ENCODE measurements at regions not wholly inside any gene's neighbourhood (a gene's known extent, or its start where the extent isn't known, plus 50 kb on each side); places are given as distances from the start of the nearest gene placed in this dataset.

DNA sequence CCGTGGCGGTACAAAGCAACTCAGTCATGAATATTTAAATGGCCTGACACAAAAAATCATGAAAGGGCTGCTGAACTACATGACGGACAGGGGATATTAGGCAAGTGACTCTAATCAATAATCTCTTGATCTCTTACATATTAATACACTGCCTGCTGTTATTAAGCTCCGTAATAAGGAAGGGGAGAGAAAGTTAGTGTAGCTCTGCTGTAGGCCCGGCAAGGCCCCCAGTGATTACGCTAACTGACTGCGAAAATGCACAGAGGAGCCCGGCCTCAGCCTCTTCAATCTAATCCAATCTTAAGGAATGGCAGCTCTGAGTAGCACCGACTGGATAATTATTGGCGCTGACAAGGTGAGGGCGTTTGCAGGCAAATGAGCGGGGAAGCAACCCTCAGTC, 583.5 kb upstream of the MKI67 start:
- TF ChIP-seq, protein P1, sequence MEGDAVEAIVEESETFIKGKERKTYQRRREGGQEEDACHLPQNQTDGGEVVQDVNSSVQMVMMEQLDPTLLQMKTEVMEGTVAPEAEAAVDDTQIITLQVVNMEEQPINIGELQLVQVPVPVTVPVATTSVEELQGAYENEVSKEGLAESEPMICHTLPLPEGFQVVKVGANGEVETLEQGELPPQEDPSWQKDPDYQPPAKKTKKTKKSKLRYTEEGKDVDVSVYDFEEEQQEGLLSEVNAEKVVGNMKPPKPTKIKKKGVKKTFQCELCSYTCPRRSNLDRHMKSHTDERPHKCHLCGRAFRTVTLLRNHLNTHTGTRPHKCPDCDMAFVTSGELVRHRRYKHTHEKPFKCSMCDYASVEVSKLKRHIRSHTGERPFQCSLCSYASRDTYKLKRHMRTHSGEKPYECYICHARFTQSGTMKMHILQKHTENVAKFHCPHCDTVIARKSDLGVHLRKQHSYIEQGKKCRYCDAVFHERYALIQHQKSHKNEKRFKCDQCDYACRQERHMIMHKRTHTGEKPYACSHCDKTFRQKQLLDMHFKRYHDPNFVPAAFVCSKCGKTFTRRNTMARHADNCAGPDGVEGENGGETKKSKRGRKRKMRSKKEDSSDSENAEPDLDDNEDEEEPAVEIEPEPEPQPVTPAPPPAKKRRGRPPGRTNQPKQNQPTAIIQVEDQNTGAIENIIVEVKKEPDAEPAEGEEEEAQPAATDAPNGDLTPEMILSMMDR (IDR thresholded peaks at IDR 0.05; ENCODE audit: partially characterized antibody, unreplicated experiment), result no peak
- H3K27me3 Mint-ChIP-seq (ENCODE audit: unreplicated experiment), result peaks cover 2% of the 10 kb centered on the region
- no peak overlapping the region for H3K4me3 Mint-ChIP-seq (ENCODE audit: unreplicated experiment)
- H3K4me1 Mint-ChIP-seq (ENCODE audit: low read depth, unreplicated experiment), result peaks cover 2% of the 10 kb centered on the region
- no peak for DNase-seq
- peaks cover 7% of the 10 kb centered on the region for H3K36me3 Mint-ChIP-seq (ENCODE audit: unreplicated experiment)
- H3K27ac Mint-ChIP-seq (ENCODE audit: unreplicated experiment), result no peak overlapping the region
- peaks cover 2% of the 10 kb centered on the region for H3K9me3 Mint-ChIP-seq (ENCODE audit: unreplicated experiment)

DNA sequence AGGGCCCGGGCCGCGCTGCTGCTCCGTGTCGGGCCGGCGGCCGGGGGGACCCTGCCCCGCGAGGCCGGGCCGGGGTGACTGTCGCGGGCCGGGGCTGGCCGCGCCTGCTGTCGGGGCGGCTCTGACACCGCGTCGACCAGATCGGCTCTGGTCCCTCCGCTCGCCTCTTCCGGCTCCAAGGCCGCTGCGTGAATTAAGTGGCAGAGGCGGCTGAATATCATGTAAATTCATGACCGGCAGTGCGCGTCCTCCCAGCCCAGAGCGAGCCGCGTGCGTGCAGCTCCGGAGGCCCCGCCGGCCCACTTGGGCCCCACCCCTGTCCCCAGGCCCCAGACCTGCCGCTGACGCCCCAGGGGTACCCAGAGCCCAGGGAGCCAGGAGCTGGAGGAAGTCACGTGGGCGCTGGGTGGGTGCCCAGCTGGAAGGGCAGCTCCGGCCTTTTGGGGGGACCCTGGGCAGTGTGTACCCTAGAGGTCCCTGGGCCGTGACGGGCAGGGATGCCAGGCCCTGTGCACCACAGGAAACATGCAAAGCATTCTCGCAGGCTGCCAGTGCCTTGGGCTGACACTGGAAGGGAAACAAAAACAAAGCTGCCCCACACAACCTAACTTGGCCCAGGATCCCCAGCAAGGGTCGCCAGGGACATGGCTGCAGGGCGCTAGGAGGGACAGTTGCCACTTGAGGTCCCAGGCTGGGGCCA, 584.0 kb upstream of the MKI67 start:
- H3K4me3 Mint-ChIP-seq (ENCODE audit: unreplicated experiment), result no peak overlapping the region
- peaks cover 2% of the 10 kb centered on the region for H3K4me1 Mint-ChIP-seq (ENCODE audit: low read depth, unreplicated experiment)
- H3K9me3 Mint-ChIP-seq (ENCODE audit: unreplicated experiment), result peaks cover 2% of the 10 kb centered on the region
- H3K27ac Mint-ChIP-seq (ENCODE audit: unreplicated experiment), result no peak overlapping the region
- TF ChIP-seq, protein P1 (IDR thresholded peaks at IDR 0.05; ENCODE audit: partially characterized antibody, unreplicated experiment), result no peak
- H3K36me3 Mint-ChIP-seq (ENCODE audit: unreplicated experiment), result peaks cover 2% of the 10 kb centered on the region
- DNase-seq, result no peak
- peaks cover 2% of the 10 kb centered on the region for H3K27me3 Mint-ChIP-seq (ENCODE audit: unreplicated experiment)

DNA sequence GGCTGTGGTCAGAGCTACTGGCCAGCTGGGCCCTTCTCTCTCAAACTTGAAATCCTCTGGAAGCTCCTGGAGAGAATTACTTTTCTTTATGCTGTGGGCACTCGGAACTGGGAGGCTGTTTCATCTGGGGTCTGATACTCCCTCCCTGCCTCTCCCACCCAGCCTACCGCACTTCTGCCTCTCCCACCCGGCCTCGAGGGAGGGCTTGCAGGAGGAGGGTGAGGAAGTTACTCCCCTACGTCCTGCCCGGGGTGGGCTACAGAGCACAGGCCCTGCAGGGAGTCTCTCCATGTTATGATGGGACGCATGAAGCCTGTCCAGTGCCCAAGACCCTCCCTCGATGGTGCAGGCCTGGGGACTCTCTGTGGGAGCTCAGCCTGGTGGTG, 584.6 kb upstream of the MKI67 start:
- no peak overlapping the region for H3K27ac Mint-ChIP-seq (ENCODE audit: unreplicated experiment)
- peaks cover 2% of the 10 kb centered on the region for H3K4me1 Mint-ChIP-seq (ENCODE audit: low read depth, unreplicated experiment)
- TF ChIP-seq, protein P1 (IDR thresholded peaks at IDR 0.05; ENCODE audit: partially characterized antibody, unreplicated experiment), result no peak
- no peak overlapping the region for H3K4me3 Mint-ChIP-seq (ENCODE audit: unreplicated experiment)
- H3K27me3 Mint-ChIP-seq (ENCODE audit: unreplicated experiment), result peaks cover 2% of the 10 kb centered on the region
- H3K36me3 Mint-ChIP-seq (ENCODE audit: unreplicated experiment), result no peaks in the 10 kb centered on the region
- H3K9me3 Mint-ChIP-seq (ENCODE audit: unreplicated experiment), result peaks cover 2% of the 10 kb centered on the region
- DNase-seq, result no peak

DNA sequence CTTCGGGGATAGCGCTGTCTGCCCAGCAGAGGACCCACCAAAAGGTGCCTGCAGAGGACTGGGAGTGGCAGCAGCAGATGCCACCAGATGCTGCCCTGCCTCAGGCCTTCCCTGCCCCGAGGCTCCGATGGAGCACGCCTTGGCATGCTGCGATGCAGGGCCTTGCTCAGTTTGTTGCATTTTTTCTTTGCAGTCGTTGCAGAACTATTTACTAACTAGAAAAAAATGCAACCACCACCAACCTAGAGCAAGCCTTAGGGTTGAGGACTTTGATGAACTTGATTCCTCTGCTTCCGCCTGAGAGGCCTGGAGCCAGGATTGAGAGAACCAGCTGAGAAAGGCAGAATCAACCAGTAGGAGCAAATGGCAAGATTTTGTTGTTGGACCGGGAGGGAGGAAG, 585.6 kb upstream of the MKI67 start:
- no peak overlapping the region for H3K27ac Mint-ChIP-seq (ENCODE audit: unreplicated experiment)
- H3K4me3 Mint-ChIP-seq (ENCODE audit: unreplicated experiment), result no peak overlapping the region
- peaks cover 2% of the 10 kb centered on the region for H3K27me3 Mint-ChIP-seq (ENCODE audit: unreplicated experiment)
- peaks cover 2% of the 10 kb centered on the region for H3K9me3 Mint-ChIP-seq (ENCODE audit: unreplicated experiment)
- DNase-seq, result no peak
- H3K4me1 Mint-ChIP-seq (ENCODE audit: low read depth, unreplicated experiment), result peaks cover under 1% of the 10 kb centered on the region
- TF ChIP-seq, protein P1 (IDR thresholded peaks at IDR 0.05; ENCODE audit: partially characterized antibody, unreplicated experiment), result no peak
- no peaks in the 10 kb centered on the region for H3K36me3 Mint-ChIP-seq (ENCODE audit: unreplicated experiment)

DNA sequence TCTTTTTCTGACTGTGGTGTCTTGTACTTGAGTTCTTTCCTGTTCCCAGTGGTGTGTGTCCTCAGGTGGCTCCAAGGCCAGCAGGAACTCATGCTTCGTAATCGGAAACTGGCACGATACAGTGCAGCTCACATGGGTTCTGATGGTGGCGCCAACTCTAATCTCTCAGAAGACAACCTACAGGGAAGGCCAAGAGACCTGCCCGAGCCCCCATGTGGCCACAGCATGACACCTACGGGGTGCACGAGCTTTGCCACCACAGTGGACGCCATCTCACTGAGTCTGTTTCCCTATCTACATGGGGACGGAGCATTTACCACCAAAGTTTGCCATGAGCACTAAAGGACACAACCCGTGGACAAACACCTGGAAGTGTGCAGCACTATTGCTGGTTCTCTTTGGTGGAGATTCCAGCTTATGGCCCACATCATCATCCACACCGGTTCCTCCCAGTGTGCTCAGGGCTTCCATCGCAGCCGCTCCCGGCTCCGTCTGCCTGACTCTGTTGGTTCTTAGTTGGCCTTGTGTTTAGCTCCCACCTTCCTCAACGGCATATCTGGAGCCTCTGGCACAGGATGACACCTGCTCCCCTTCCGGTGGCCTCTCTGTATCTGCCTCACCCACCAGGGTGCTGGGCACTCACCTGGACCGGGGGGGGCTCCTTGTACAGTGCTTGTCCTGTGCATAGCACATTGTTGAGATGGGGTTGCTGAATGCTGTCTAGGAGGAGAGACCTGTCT, 586.6 kb upstream of the MKI67 start:
- Mint-ChIP-seq H3K9me3 (ENCODE audit: unreplicated experiment) (peaks cover 4% of the 10 kb centered on the region), H3K4me1 (ENCODE audit: low read depth, unreplicated experiment) (no peaks in the 10 kb centered on the region), H3K27ac (ENCODE audit: unreplicated experiment) (no peak overlapping the region), H3K27me3 (ENCODE audit: unreplicated experiment) (peaks cover 6% of the 10 kb centered on the region), H3K36me3 (ENCODE audit: unreplicated experiment) (no peaks in the 10 kb centered on the region), H3K4me3 (ENCODE audit: unreplicated experiment) (no peak overlapping the region)
- TF ChIP-seq, protein P1 (IDR thresholded peaks at IDR 0.05; ENCODE audit: partially characterized antibody, unreplicated experiment), result no peak
- DNase-seq, result no peak
